ENCODE measurements at regions not wholly inside any gene's neighbourhood (a gene's known extent, or its start where the extent isn't known, plus 50 kb on each side); places are given as distances from the start of the nearest gene placed in this dataset.

GRCh38 chr3:105923140-105923539 is 54.3 kb upstream of the CBLB start:
- DNase-seq = no peak

GRCh38 chr3:105927741-105928140 is 58.9 kb upstream of the CBLB start:
- no peak for DNase-seq

- no peak for DNase-seq
Measured at GRCh38 chr3:105930733-105931132, 61.9 kb upstream of the CBLB start.

- DNase-seq = no peak
Measured at GRCh38 chr3:105931500-105931899, 62.7 kb upstream of the CBLB start.

GRCh38 chr3:105933871-105934270 is 65.1 kb upstream of the CBLB start:
- no peak for DNase-seq

- DNase-seq = no peak
Measured at GRCh38 chr3:105938101-105938500, 69.3 kb upstream of the CBLB start.

- no peak for DNase-seq
Measured at GRCh38 chr3:105938806-105939205, 70.0 kb upstream of the CBLB start.

- DNase-seq = no peak
Measured at GRCh38 chr3:105944276-105944675, 75.5 kb upstream of the CBLB start.

GRCh38 chr3:105944721-105945120 is 75.9 kb upstream of the CBLB start:
- no peak for DNase-seq

- no peak for DNase-seq
Measured at GRCh38 chr3:105948101-105948500, 79.3 kb upstream of the CBLB start.

- DNase-seq = no peak
Measured at GRCh38 chr3:105950881-105951600, 82.2 kb upstream of the CBLB start.

GRCh38 chr3:105953831-105954230 is 85.0 kb upstream of the CBLB start:
- DNase-seq = no peak

GRCh38 chr3:105956306-105956705 is 87.5 kb upstream of the CBLB start:
- DNase-seq = no peak

- no peak for DNase-seq
Measured at GRCh38 chr3:105957722-105958121, 88.9 kb upstream of the CBLB start.

GRCh38 chr3:105958237-105959000 is 89.6 kb upstream of the CBLB start:
- no peak for DNase-seq

GRCh38 chr3:105959851-105960250 is 91.0 kb upstream of the CBLB start:
- no peak for DNase-seq

GRCh38 chr3:105960381-105960780 is 91.6 kb upstream of the CBLB start:
- no peak for DNase-seq

GRCh38 chr3:105963161-105963560 is 94.3 kb upstream of the CBLB start:
- no peak for DNase-seq

GRCh38 chr3:105965384-105965783 is 96.6 kb upstream of the CBLB start:
- no peak for DNase-seq

GRCh38 chr3:105967117-105967516 is 98.3 kb upstream of the CBLB start:
- no peak for DNase-seq

GRCh38 chr3:105970283-105970682 is 101.5 kb upstream of the CBLB start:
- DNase-seq = no peak

GRCh38 chr3:105972069-105972468 is 103.3 kb upstream of the CBLB start:
- no peak for DNase-seq

- no peak for DNase-seq
Measured at GRCh38 chr3:105974381-105974780, 105.6 kb upstream of the CBLB start.

GRCh38 chr3:105976196-105976595 is 107.4 kb upstream of the CBLB start:
- DNase-seq = no peak

- no peak for DNase-seq
Measured at GRCh38 chr3:105979961-105980360, 111.1 kb upstream of the CBLB start.
